ENCODE measurements at regions not wholly inside any gene's neighbourhood (a gene's known extent, or its start where the extent isn't known, plus 50 kb on each side); places are given as distances from the start of the nearest gene placed in this dataset.

DNA sequence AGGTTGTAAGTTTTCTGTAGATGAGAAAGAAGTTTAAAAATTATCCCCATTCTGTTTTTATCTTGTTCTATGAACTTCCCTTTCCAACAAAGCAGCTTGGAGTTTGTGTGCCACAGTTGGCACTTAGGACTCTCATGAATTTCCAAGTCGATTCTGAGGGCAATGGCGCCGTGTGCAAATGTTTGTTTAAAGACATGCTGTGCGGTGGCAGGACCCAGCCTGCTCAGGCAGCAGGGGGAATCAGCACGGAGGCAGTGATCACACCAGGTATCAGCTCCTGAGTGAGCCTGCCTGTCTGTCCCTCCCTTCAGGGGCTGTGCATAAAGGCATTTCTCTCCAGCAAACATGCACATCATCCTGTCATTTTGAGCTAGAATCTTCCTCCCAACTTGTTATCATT is 109.8 kb upstream of the WDR11 start:
- no peaks in the 10 kb centered on the region for H3K4me1 ChIP-seq (ENCODE audit: low read depth)
- TF ChIP-seq, protein P1, sequence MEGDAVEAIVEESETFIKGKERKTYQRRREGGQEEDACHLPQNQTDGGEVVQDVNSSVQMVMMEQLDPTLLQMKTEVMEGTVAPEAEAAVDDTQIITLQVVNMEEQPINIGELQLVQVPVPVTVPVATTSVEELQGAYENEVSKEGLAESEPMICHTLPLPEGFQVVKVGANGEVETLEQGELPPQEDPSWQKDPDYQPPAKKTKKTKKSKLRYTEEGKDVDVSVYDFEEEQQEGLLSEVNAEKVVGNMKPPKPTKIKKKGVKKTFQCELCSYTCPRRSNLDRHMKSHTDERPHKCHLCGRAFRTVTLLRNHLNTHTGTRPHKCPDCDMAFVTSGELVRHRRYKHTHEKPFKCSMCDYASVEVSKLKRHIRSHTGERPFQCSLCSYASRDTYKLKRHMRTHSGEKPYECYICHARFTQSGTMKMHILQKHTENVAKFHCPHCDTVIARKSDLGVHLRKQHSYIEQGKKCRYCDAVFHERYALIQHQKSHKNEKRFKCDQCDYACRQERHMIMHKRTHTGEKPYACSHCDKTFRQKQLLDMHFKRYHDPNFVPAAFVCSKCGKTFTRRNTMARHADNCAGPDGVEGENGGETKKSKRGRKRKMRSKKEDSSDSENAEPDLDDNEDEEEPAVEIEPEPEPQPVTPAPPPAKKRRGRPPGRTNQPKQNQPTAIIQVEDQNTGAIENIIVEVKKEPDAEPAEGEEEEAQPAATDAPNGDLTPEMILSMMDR (IDR thresholded peaks at IDR 0.05; ENCODE audit: low read depth, low read length), result no peak

DNA sequence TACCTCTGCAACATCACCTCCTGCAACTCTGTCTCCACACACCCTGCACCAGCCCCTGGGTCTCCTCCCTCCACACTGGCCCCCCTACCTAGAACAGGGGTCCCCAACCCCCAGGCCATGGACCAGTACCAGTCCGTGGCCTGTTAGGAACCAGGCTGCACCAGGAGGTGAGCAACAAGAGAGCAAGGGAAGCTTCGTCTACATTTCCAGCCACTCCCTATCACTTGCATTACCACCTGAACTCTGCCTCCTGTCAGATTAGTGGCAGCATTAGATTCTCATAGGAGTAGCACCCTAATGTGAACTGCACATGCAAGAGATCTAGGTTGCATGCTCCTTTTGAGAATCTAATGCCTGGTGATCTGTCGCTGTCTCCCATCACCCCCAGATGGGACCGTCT is 108.8 kb upstream of the WDR11 start:
- no peak for DNase-seq (ENCODE audit: low read depth in 1 of 2, low spot score in 1 of 2)
- H3K9me3 ChIP-seq (ENCODE audit: low read depth), result no peaks in the 10 kb centered on the region
- no peak overlapping the region for H3K27ac ChIP-seq
- no peaks in the 10 kb centered on the region for H3K27me3 ChIP-seq
- H3K4me3 ChIP-seq, result no peak overlapping the region
- TF ChIP-seq, protein P1 (IDR thresholded peaks at IDR 0.05; ENCODE audit: low read depth, low read length), result no peak
- no peaks in the 10 kb centered on the region for H3K4me1 ChIP-seq (ENCODE audit: low read depth)
- no peaks in the 10 kb centered on the region for H3K36me3 ChIP-seq

More for the DNA sequence above, 109.8 kb upstream of the WDR11 start:
- Histone ChIP-seq H3K36me3 (no peaks in the 10 kb centered on the region), H3K27ac (no peak overlapping the region), H3K9me3 (ENCODE audit: low read depth) (no peaks in the 10 kb centered on the region), H3K27me3 (no peaks in the 10 kb centered on the region), H3K4me3 (no peak overlapping the region)
- no peak for DNase-seq (ENCODE audit: low read depth in 1 of 2, low spot score in 1 of 2)

GRCh38 chr10:120744040-120744439 is 107.1 kb upstream of the WDR11 start:
- TF ChIP-seq, protein P1 (IDR thresholded peaks at IDR 0.05; ENCODE audit: low read depth, low read length), result no peak
- no peak for DNase-seq (ENCODE audit: low read depth in 1 of 2, low spot score in 1 of 2)
- H3K27me3 ChIP-seq, result no peaks in the 10 kb centered on the region
- H3K4me3 ChIP-seq, result no peak overlapping the region
- no peaks in the 10 kb centered on the region for H3K9me3 ChIP-seq (ENCODE audit: low read depth)
- H3K36me3 ChIP-seq, result no peaks in the 10 kb centered on the region
- no peak overlapping the region for H3K27ac ChIP-seq
- no peaks in the 10 kb centered on the region for H3K4me1 ChIP-seq (ENCODE audit: low read depth)

DNA sequence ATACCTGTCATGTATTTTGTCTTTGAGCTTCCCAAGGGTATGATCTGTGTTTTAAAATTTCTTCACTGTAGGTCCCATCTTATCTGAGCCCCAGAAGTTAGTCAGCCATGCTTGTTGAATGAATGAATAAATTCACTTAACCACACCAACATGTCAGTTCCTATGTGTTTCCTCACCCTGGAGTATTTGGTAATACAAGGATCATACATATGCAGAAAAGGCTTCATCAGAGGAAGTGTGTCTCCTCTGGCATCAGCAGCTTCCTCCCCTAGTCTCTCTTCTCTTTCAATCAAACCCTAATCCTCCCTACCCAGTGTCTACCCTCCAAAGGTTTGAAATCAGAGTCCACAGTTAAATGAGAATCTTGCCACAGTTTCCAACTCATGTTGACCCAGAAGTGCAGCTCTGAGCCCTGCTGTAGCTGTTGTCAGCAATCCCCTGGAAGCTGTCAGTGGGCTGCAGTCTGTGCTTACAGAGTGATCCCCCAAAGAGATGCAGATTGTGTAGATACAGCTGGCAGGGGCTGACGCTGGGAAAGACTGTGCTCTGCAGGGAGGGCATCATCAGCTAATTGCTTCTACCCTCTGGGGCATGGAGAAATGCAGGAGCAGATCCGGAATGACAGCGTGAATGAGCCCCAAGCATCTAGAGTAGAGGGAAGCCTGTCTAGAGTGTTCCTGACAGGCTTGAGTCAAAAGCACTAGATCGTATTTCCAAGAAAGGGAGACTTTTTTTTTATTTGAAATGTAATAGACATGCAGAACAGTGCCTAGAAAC is 105.0 kb upstream of the WDR11 start:
- Histone ChIP-seq H3K27me3 (no peaks in the 10 kb centered on the region), H3K4me1 (ENCODE audit: low read depth) (no peaks in the 10 kb centered on the region)

GRCh38 chr10:120748519-120748918 is 102.6 kb upstream of the WDR11 start:
- H3K4me1 ChIP-seq (ENCODE audit: low read depth), result no peaks in the 10 kb centered on the region
- no peak overlapping the region for H3K4me3 ChIP-seq
- H3K9me3 ChIP-seq (ENCODE audit: low read depth), result no peaks in the 10 kb centered on the region
- no peak for DNase-seq (ENCODE audit: low read depth in 1 of 2, low spot score in 1 of 2)
- TF ChIP-seq, protein P1 (IDR thresholded peaks at IDR 0.05; ENCODE audit: low read depth, low read length), result no peak
- H3K27ac ChIP-seq, result no peak overlapping the region
- H3K27me3 ChIP-seq, result no peaks in the 10 kb centered on the region
- H3K36me3 ChIP-seq, result no peaks in the 10 kb centered on the region

More for the DNA sequence above, 105.0 kb upstream of the WDR11 start:
- DNase-seq (ENCODE audit: low read depth in 1 of 2, low spot score in 1 of 2), result no peak
- H3K36me3 ChIP-seq, result no peaks in the 10 kb centered on the region
- no peak overlapping the region for H3K27ac ChIP-seq
- TF ChIP-seq, protein P1 (IDR thresholded peaks at IDR 0.05; ENCODE audit: low read depth, low read length), result no peak
- no peaks in the 10 kb centered on the region for H3K9me3 ChIP-seq (ENCODE audit: low read depth)
- no peak overlapping the region for H3K4me3 ChIP-seq

Measured in cardiac muscle cell (in vitro differentiated cells and primary cell).